ENCODE measurements at regions not wholly inside any gene's neighbourhood (a gene's known extent, or its start where the extent isn't known, plus 50 kb on each side); places are given as distances from the start of the nearest gene placed in this dataset.

GRCh38 chr4:123832173-123833026 lies 435.8 kb downstream of the SPRY1 start:
- H3K9me3 Mint-ChIP-seq, result no peaks in the 10 kb centered on the region
- no peak for DNase-seq (ENCODE audit: low spot score)
- no peaks in the 10 kb centered on the region for H3K36me3 Mint-ChIP-seq (ENCODE audit: low read depth)
- H3K4me1 Mint-ChIP-seq (ENCODE audit: low read depth), result no peaks in the 10 kb centered on the region
- H3K27ac Mint-ChIP-seq, result no peak overlapping the region
- intact Hi-C loops (cut with micrococcal nuclease), result no loop called here
- no peaks in the 10 kb centered on the region for H3K27me3 Mint-ChIP-seq (ENCODE audit: low read depth)
- no peak overlapping the region for H3K4me3 Mint-ChIP-seq (ENCODE audit: low read depth)

- no peaks in the 10 kb centered on the region for H3K36me3 Mint-ChIP-seq (ENCODE audit: low read depth)
- DNase-seq (ENCODE audit: low spot score), result no peak
- H3K9me3 Mint-ChIP-seq, result no peaks in the 10 kb centered on the region
- H3K27ac Mint-ChIP-seq, result no peak overlapping the region
- H3K27me3 Mint-ChIP-seq (ENCODE audit: low read depth), result no peaks in the 10 kb centered on the region
- H3K4me1 Mint-ChIP-seq (ENCODE audit: low read depth), result no peaks in the 10 kb centered on the region
- no peak overlapping the region for H3K4me3 Mint-ChIP-seq (ENCODE audit: low read depth)
- intact Hi-C loops (cut with micrococcal nuclease), result no loop called here
These were observed 436.6 kb downstream of the SPRY1 start for GRCh38 chr4:123833171-123833643.

DNA sequence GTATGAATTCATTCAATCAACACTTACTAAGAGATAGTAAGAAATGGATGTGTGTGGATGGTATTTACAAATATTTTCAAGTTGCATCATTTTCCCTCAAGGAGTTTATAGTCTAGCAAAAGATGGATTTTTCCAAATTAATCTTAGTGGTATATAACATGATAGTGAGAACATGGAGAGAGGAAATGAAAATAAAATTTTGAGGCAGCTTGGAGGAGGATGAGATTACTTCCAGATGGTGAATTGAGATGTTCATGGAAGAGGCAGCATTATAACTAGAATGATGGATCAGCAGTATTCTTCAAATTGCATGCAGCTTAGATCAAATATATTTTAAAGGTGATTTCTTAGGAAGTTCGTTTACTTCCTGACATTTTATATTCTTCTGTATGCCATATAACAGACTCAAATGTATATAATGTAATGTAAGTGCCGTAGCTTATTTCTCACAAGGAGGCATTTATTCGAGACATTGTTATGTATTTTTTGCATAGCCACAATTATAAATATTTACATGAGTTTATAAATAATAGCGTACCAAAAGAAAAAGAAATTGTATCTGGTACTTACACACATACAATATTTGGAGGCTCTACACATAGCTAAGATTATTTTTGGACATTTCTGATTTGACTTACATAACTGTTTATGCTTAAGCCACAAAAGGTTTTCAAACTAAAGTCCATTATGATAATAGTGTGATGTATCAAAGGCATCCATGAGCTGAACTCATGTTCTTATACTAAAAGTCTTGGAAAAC lies 439.4 kb downstream of the SPRY1 start:
- Mint-ChIP-seq H3K4me1 (ENCODE audit: low read depth) (no peaks in the 10 kb centered on the region), H3K27ac (no peak overlapping the region), H3K9me3 (no peaks in the 10 kb centered on the region), H3K27me3 (ENCODE audit: low read depth) (no peaks in the 10 kb centered on the region), H3K36me3 (ENCODE audit: low read depth) (no peaks in the 10 kb centered on the region), H3K4me3 (ENCODE audit: low read depth) (no peak overlapping the region)
- intact Hi-C loops (cut with micrococcal nuclease), result no loop called here
- no peak for DNase-seq (ENCODE audit: low spot score)

DNA sequence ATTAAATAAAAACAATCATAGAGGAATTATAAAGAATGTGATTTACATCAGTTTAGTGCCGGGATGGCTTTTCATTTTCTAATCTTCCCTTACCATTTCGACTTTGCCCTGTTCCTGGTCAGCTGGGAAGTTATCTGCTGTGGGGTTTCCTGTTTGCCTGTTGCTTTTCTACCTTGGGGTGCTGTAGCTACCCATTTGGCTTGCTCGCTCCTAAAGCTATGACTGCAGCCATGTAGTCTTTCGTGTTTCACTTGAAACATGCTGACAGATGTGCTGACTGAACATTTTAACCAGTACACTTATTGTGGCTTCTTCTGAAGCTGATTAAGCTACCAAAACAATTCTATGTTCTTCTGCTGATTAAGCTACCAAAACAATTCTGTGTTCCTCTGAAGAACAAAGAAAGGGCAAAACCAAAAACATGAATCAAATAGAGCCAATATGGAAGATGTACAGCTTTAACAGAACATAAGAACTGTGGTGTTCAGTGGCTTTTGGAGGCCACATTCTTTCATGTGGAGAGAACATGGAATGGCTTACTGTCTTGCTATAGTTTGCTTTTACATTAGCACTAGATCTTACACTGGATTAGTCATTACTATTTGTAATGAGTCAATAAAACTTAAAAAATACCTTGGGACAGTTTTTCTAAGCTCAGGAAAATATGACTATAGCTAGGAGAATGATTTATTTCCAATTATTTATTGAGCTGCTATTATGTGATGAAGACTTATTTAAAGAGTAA lies 440.4 kb downstream of the SPRY1 start:
- Mint-ChIP-seq H3K27me3 (ENCODE audit: low read depth) (no peaks in the 10 kb centered on the region), H3K36me3 (ENCODE audit: low read depth) (no peaks in the 10 kb centered on the region), H3K4me3 (ENCODE audit: low read depth) (no peak overlapping the region), H3K4me1 (ENCODE audit: low read depth) (no peaks in the 10 kb centered on the region), H3K27ac (no peak overlapping the region), H3K9me3 (no peaks in the 10 kb centered on the region)
- no peak for DNase-seq (ENCODE audit: low spot score)
- intact Hi-C loops (cut with micrococcal nuclease), result no loop called here

DNA sequence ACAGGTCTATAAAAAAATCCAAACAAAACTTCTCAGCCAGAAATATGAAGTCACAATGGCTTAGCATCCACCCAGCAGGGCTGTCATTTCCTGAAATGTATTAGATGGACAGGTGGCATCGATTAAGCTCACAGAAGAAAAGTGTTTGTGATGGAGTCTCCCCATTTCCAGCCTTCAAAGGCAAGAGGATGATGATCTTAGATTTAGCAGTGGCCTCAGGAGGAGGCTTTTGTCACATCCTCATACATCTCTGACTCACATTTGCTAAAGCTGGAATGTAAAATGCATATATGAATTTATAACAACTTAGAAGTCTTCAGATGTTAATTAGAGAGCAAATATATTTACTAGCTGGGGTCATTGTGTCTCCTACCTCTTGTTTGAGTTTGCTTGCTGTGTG lies 441.9 kb downstream of the SPRY1 start:
- Mint-ChIP-seq H3K27ac (no peak overlapping the region), H3K27me3 (ENCODE audit: low read depth) (no peaks in the 10 kb centered on the region)
- intact Hi-C loops (cut with micrococcal nuclease), result no loop called here

DNA sequence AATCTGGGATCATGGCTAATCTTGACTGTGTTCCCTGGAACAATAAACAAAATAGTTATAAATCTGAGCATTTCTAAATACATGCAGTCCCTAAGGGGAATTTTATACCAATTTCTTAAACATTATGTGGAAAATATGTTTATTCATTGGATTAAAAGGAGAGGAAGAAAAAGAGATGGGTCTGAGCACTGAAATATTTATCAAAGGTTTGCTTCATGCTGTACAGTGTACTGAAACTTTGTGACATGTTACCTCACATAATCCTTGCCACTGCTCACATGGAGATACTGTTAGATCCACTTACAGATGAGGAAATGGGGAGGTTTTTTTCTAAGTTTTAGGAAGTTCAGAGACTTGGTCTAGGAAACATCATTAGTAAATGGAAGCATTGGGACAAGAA lies 443.6 kb downstream of the SPRY1 start:
- Mint-ChIP-seq H3K4me3 (ENCODE audit: low read depth) (no peak overlapping the region), H3K36me3 (ENCODE audit: low read depth) (no peaks in the 10 kb centered on the region), H3K4me1 (ENCODE audit: low read depth) (no peaks in the 10 kb centered on the region), H3K27ac (no peak overlapping the region), H3K27me3 (ENCODE audit: low read depth) (no peaks in the 10 kb centered on the region), H3K9me3 (no peaks in the 10 kb centered on the region)
- intact Hi-C loops (cut with micrococcal nuclease), result no loop called here
- DNase-seq (ENCODE audit: low spot score), result no peak

More for the DNA sequence above, 441.9 kb downstream of the SPRY1 start:
- Mint-ChIP-seq H3K36me3 (ENCODE audit: low read depth) (no peaks in the 10 kb centered on the region), H3K4me3 (ENCODE audit: low read depth) (no peak overlapping the region), H3K9me3 (no peaks in the 10 kb centered on the region), H3K4me1 (ENCODE audit: low read depth) (no peaks in the 10 kb centered on the region)
- no peak for DNase-seq (ENCODE audit: low spot score)

GRCh38 chr4:123841447-123842121 lies 445.0 kb downstream of the SPRY1 start:
- Mint-ChIP-seq H3K4me1 (ENCODE audit: low read depth) (no peaks in the 10 kb centered on the region), H3K4me3 (ENCODE audit: low read depth) (no peak overlapping the region), H3K27me3 (ENCODE audit: low read depth) (no peaks in the 10 kb centered on the region), H3K36me3 (ENCODE audit: low read depth) (no peaks in the 10 kb centered on the region), H3K9me3 (no peaks in the 10 kb centered on the region), H3K27ac (no peak overlapping the region)
- intact Hi-C loops (cut with micrococcal nuclease), result no loop called here
- no peak for DNase-seq (ENCODE audit: low spot score)

GRCh38 chr4:123843137-123843536 lies 446.5 kb downstream of the SPRY1 start:
- Mint-ChIP-seq H3K36me3 (ENCODE audit: low read depth) (no peaks in the 10 kb centered on the region), H3K27ac (no peak overlapping the region), H3K4me1 (ENCODE audit: low read depth) (no peaks in the 10 kb centered on the region), H3K9me3 (no peaks in the 10 kb centered on the region), H3K27me3 (ENCODE audit: low read depth) (peaks cover 1% of the 10 kb centered on the region), H3K4me3 (ENCODE audit: low read depth) (no peak overlapping the region)
- no peak for DNase-seq (ENCODE audit: low spot score)
- intact Hi-C loops (cut with micrococcal nuclease), result no loop called here

DNA sequence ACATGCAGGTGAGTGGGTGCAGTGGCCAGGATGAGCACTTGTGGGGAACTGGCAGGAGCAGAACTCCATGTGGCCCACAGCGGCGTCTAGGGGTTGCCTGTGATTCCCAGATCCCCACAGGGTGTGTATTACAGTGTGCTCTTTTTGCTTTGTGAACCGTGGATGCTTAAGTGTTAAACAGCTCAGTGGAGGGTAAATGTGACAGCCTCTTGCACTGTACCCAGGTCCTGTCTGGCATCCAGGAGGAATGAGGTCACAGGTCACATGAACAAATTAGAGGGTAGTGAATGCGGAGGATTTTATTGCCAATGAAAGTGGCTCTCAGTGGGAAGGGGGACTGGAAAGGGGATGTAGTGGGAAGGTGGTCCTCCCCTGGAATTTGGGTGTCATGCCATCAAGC lies 447.8 kb downstream of the SPRY1 start:
- no peaks in the 10 kb centered on the region for H3K9me3 Mint-ChIP-seq
- DNase-seq (ENCODE audit: low spot score), result no peak
- H3K36me3 Mint-ChIP-seq (ENCODE audit: low read depth), result no peaks in the 10 kb centered on the region
- H3K4me3 Mint-ChIP-seq (ENCODE audit: low read depth), result no peak overlapping the region
- intact Hi-C loops (cut with micrococcal nuclease), result no loop called here
- H3K4me1 Mint-ChIP-seq (ENCODE audit: low read depth), result no peaks in the 10 kb centered on the region
- no peak overlapping the region for H3K27ac Mint-ChIP-seq
- peaks cover 1% of the 10 kb centered on the region for H3K27me3 Mint-ChIP-seq (ENCODE audit: low read depth)

- Mint-ChIP-seq H3K9me3 (no peaks in the 10 kb centered on the region), H3K4me3 (ENCODE audit: low read depth) (no peak overlapping the region), H3K4me1 (ENCODE audit: low read depth) (no peaks in the 10 kb centered on the region), H3K36me3 (ENCODE audit: low read depth) (no peaks in the 10 kb centered on the region), H3K27me3 (ENCODE audit: low read depth) (peaks cover 1% of the 10 kb centered on the region), H3K27ac (no peak overlapping the region)
- DNase-seq (ENCODE audit: low spot score), result no peak
- intact Hi-C loops (cut with micrococcal nuclease), result no loop called here
These were observed 449.5 kb downstream of the SPRY1 start for GRCh38 chr4:123846092-123846491.

- intact Hi-C loops (cut with micrococcal nuclease), result no loop called here
- H3K4me3 Mint-ChIP-seq (ENCODE audit: low read depth), result no peak overlapping the region
- no peaks in the 10 kb centered on the region for H3K4me1 Mint-ChIP-seq (ENCODE audit: low read depth)
- no peak for DNase-seq (ENCODE audit: low spot score)
- H3K27me3 Mint-ChIP-seq (ENCODE audit: low read depth), result peaks cover 1% of the 10 kb centered on the region
- H3K36me3 Mint-ChIP-seq (ENCODE audit: low read depth), result no peaks in the 10 kb centered on the region
- H3K27ac Mint-ChIP-seq, result no peak overlapping the region
- H3K9me3 Mint-ChIP-seq, result no peaks in the 10 kb centered on the region
These were observed 450.0 kb downstream of the SPRY1 start for GRCh38 chr4:123846561-123846960.

- Mint-ChIP-seq H3K4me1 (ENCODE audit: low read depth) (no peaks in the 10 kb centered on the region), H3K9me3 (no peaks in the 10 kb centered on the region), H3K27me3 (ENCODE audit: low read depth) (peaks cover 1% of the 10 kb centered on the region), H3K4me3 (ENCODE audit: low read depth) (no peak overlapping the region), H3K27ac (no peak overlapping the region), H3K36me3 (ENCODE audit: low read depth) (no peaks in the 10 kb centered on the region)
- no peak for DNase-seq (ENCODE audit: low spot score)
- intact Hi-C loops (cut with micrococcal nuclease), result no loop called here
These were observed 452.0 kb downstream of the SPRY1 start for GRCh38 chr4:123848606-123849005.

All from activated T-helper 2 cell treated with anti-CD3 and anti-CD28 coated beads, Interferon-gamma antibody, Interleukin-2, Interleukin-4, amounts not matched to agents 10 μg/mL and 5 μg/mL and 100 μg/mL, durations not matched to agents 14 hours and 24 hours and 36 hours (primary cell).